ENCODE measurements at regions not wholly inside any gene's neighbourhood (a gene's known extent, or its start where the extent isn't known, plus 50 kb on each side); places are given as distances from the start of the nearest gene placed in this dataset.

DNA sequence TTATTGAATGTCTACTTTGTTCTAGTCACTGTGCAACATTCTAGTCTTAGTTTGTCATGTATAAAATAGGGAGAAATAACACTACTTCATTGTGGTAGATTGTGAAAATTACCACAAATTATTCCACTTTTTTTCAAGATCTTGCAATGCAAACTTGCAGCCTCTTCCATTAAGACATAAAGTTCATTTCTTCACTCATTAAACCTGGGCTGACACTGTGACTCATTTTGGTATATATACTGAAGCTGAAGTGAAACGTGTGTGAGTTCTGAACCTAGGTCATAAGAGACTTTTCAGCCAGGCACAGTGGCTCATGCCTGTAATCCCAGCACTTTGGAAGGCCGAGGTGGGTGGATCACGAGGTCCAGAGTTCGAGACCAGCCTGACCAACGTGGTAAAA lies 329.0 kb downstream of the BCKDHB start:
- TF ChIP-seq SIN3A (IDR thresholded peaks at IDR 0.05; ENCODE audit: borderline replicate concordance, insufficient read depth, low read length): no peak
- no peak for TF ChIP-seq POLR2AphosphoS5 (IDR thresholded peaks at IDR 0.05; ENCODE audit: low read depth, low read length)

Measured in PFSK-1 (cell line).